Right atrium auricular region (tissue), 2 donors: ENCODE measurements at regions not wholly inside any gene's neighbourhood (a gene's known extent, or its start where the extent isn't known, plus 50 kb on each side); places are given as distances from the start of the nearest gene placed in this dataset.

Experiments used
- DNase-seq: peaks from one replicate; pipeline ENCODE4 v3.0.0-alpha.2; 2019; ENCODE audit warnings: low spot score
- H3K27ac ChIP-seq, 2 donors: fragments of 200-600 bp; sonication (generic); 1 replicate in 1 of 2; 2 replicates in 1 of 2; pipeline ENCODE4 v1.5.1; 2016 to 2019
- H3K27me3 ChIP-seq, 2 donors: fragments of 200-600 bp; sonication (generic); one replicate each; pipeline versions ENCODE4 v1.5.1 to v1.6.0; 2017 to 2019
- H3K36me3 ChIP-seq: fragments of 200-600 bp; sonication (generic); one replicate; pipeline ENCODE4 v1.5.1; 2016
- H3K4me1 ChIP-seq, 2 donors: fragments of 200-600 bp; sonication (generic); one replicate each; pipeline versions ENCODE4 v1.5.1 to v1.6.0; 2017 to 2019
- H3K4me3 ChIP-seq, 2 donors: fragments of 200-600 bp; sonication (generic); 1 replicate in 1 of 2; 2 replicates in 1 of 2; pipeline ENCODE4 v1.5.1; 2017 to 2019; ENCODE audit warnings: mild to moderate bottlenecking in 1 of 2, moderate library complexity in 1 of 2
- H3K9me3 ChIP-seq, 2 donors: fragments of 200-600 bp; sonication (generic); one replicate each; pipeline ENCODE4 v1.5.1; 2019
- CTCF ChIP-seq, 2 donors: fragments of 200-600 bp; sonication (generic); IDR thresholded peaks; one replicate each; pipeline ENCODE4 v1.5.1; 2019; ENCODE audit warnings: antibody characterized with exemption in 2 of 2

GRCh38 chr1:60888126-60888525 is 194.2 kb upstream of the NFIA start:
- TF ChIP-seq CTCF (IDR thresholded peaks at IDR 0.05): no peak
- Histone ChIP-seq H3K27ac (no peak overlapping the region), H3K36me3 (no peaks in the 10 kb centered on the region), H3K4me3 (no peak overlapping the region), H3K9me3 (no peaks in the 10 kb centered on the region), H3K4me1 (no peaks in the 10 kb centered on the region), H3K27me3 (no peaks in the 10 kb centered on the region)
- DNase-seq: no peak

DNA sequence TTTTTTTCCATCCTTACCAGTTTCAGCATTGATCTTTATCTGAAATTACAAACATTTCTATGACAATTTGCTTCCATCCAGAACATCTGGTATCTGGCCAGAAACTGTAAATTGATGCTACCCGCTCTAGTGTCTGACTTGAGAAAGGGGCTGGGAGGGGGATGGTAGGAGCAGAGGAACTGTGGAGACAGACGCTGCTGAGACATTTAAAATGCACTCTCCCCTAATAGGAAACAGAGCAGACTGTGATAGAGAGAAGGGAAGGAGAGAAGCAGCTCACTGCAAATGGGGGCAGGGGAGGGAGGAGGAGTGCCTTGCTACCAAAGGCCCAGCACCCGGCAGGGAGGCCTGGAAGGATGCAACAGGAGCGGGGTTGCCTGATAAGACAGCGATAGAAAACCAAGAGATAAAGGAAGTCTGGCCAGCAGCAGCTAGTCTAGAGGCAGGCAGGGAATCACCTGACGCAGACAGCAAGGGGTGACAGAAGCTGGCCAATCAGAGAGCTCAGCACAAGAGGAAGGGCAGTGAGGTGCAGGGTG is 195.5 kb upstream of the NFIA start:
- Histone ChIP-seq H3K27ac (peak overlapping the region in 1 of 2 donors; percentile 58), H3K4me3 (no peak overlapping the region), H3K27me3 (no peaks in the 10 kb centered on the region), H3K4me1 (no peaks in the 10 kb centered on the region), H3K36me3 (no peaks in the 10 kb centered on the region), H3K9me3 (no peaks in the 10 kb centered on the region)
- no peak for TF ChIP-seq CTCF (IDR thresholded peaks at IDR 0.05)
- no peak for DNase-seq

DNA sequence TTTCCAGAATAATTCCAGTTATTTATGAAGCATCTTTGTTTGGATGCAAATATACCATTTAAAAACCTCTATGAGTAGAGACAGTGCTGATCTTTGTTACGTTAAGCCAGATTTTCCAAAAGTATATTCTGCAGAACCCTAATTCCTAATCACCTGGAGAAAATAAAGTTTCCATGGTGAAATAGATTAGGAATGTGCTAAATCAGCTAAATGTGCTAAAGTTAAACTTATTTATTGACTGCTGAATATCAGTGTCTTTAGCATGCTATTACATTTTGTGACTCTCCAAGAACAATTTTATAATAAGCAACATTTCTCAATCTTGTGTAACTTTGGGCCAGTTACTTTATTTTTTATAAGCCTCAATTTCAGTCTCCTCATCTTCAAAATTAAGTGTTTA is 196.3 kb upstream of the NFIA start:
- Histone ChIP-seq H3K27me3 (no peaks in the 10 kb centered on the region), H3K9me3 (no peaks in the 10 kb centered on the region), H3K4me1 (no peaks in the 10 kb centered on the region), H3K36me3 (no peaks in the 10 kb centered on the region), H3K27ac (no peak overlapping the region), H3K4me3 (no peak overlapping the region)
- TF ChIP-seq CTCF (IDR thresholded peaks at IDR 0.05): no peak
- DNase-seq: no peak

DNA sequence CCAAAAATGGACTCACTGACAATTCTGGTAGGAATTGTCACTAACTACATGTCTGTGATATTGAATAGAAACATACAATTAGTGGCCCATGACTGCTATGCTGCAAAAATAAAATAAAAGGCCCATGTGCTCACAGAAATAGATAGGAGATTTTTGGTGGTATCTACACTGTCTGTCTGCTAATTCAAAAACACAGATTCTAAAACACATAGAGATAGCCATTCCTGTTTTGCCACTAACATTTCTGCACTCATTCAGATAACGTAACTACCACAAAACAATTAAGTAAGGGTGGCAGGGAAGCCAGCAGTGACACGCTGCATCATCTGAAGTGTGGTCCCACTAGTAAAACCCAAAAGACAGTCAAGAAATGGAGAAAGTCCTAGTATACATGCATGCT is 202.2 kb upstream of the NFIA start:
- Histone ChIP-seq H3K27me3 (no peaks in the 10 kb centered on the region), H3K4me1 (no peaks in the 10 kb centered on the region), H3K4me3 (no peak overlapping the region), H3K36me3 (no peaks in the 10 kb centered on the region), H3K9me3 (no peaks in the 10 kb centered on the region), H3K27ac (no peak overlapping the region)
- no peak for DNase-seq
- no peak for TF ChIP-seq CTCF (IDR thresholded peaks at IDR 0.05)

DNA sequence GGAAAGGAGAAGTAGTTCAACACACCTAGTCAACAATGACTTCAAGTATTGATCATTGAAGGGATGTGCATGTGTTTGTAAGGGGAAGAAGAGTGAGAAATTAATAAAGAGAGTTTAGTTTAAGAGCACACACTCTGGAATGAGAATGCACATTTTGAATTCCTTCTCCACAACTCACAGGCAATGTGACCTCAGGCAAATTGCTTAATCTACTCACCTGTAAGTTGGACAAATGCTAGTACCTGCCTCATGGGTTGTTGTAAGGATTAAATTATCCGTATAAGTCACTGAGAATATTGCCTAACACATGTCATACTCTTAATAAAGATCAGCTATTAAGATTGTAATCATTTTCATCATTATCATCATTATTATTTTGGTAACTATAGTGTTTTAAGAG is 204.0 kb upstream of the NFIA start:
- no peak for TF ChIP-seq CTCF (IDR thresholded peaks at IDR 0.05)
- no peaks in the 10 kb centered on the region for H3K9me3 ChIP-seq

GRCh38 chr1:60877376-60877775 is 205.0 kb upstream of the NFIA start:
- Histone ChIP-seq H3K4me1 (peaks cover 0 to 7% of the 10 kb centered on the region in 2 donors), H3K36me3 (no peaks in the 10 kb centered on the region), H3K9me3 (no peaks in the 10 kb centered on the region), H3K4me3 (no peak overlapping the region), H3K27ac (no peak overlapping the region), H3K27me3 (no peaks in the 10 kb centered on the region)
- DNase-seq: no peak
- TF ChIP-seq CTCF (IDR thresholded peaks at IDR 0.05): no peak

More for the DNA sequence above, 204.0 kb upstream of the NFIA start:
- no peaks in the 10 kb centered on the region for H3K27me3 ChIP-seq
- no peak overlapping the region for H3K27ac ChIP-seq
- H3K36me3 ChIP-seq: no peaks in the 10 kb centered on the region
- no peak for DNase-seq
- H3K4me3 ChIP-seq: no peak overlapping the region
- no peaks in the 10 kb centered on the region for H3K4me1 ChIP-seq
